WTC11 (cell line): ENCODE measurements at regions not wholly inside any gene's neighbourhood (a gene's known extent, or its start where the extent isn't known, plus 50 kb on each side); places are given as distances from the start of the nearest gene placed in this dataset.

Experiments used
- CREM ChIP-seq: sonication (generic); formaldehyde crosslinking; IDR thresholded peaks from 2 replicates; pipeline ENCODE4 v1.8.1; 2022; ENCODE audit warnings: mild to moderate bottlenecking, missing genetic modification reagents, moderate library complexity
- STAT6 ChIP-seq: sonication (generic); formaldehyde crosslinking; conservative IDR thresholded peaks from 2 replicates; pipeline ENCODE4 v1.8.1; 2023; ENCODE audit warnings: mild to moderate bottlenecking, low read depth, missing genetic modification reagents, moderate library complexity
- TF ChIP-seq, protein P1 (sequence below): sonication (generic); formaldehyde crosslinking; IDR thresholded peaks from 2 replicates; pipeline ENCODE4 v1.8.0; 2022; ENCODE audit warnings: mild to moderate bottlenecking, missing genetic modification reagents

- TF ChIP-seq CREM (no peak), STAT6 (CRISPR knock-in tag) (no peak)
- TF ChIP-seq, protein P1, sequence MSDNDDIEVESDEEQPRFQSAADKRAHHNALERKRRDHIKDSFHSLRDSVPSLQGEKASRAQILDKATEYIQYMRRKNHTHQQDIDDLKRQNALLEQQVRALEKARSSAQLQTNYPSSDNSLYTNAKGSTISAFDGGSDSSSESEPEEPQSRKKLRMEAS (CRISPR knock-in tag) = no peak
Measured at GRCh38 chr1:162927421-162927820, 66.4 kb upstream of the CCDC190 start.
